LHCN-M2 (cell line): ENCODE measurements at regions not wholly inside any gene's neighbourhood (a gene's known extent, or its start where the extent isn't known, plus 50 kb on each side); places are given as distances from the start of the nearest gene placed in this dataset.
"Not testable (repeated sequence)": the region's sequence is repeated elsewhere in the genome, so short reads cannot be mapped to it uniquely, and the experiment has no call there.

ENCODE experiments used
- DNase-seq: peaks from one replicate; pipeline ENCODE4 v3.0.0-alpha.2; 2012; ENCODE audit warnings: low read depth

DNA sequence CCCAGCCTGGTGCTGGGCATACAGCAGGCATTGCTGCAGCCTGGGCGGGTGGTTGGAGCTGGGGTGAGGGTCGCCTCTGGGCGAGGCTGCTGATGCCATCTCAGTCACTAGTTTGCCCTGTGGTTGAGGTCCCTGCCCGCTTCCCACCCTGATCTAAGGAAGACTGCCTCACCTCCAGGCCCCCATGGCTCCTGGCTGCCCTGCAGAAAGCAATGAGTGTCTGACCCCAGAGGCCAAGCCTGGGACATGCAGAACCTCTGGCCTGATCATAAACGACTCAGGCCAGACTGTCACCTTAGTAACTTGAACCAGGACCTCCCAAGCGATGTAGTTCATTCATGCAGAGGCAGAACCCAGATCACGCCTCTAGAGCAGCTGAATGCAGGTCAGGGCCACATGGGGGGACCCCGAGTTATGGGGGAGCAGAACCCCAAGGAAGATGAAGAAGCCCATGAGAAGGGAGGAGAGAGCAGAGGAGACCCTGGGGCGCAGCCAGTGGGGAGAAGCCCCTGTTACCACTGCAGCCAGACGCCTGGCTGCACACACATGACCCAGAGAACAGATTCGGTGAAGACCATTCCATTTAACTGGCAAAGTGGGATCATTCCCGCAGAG, 213.9 kb downstream of the TBC1D2B start:
- no peak for DNase-seq

DNA sequence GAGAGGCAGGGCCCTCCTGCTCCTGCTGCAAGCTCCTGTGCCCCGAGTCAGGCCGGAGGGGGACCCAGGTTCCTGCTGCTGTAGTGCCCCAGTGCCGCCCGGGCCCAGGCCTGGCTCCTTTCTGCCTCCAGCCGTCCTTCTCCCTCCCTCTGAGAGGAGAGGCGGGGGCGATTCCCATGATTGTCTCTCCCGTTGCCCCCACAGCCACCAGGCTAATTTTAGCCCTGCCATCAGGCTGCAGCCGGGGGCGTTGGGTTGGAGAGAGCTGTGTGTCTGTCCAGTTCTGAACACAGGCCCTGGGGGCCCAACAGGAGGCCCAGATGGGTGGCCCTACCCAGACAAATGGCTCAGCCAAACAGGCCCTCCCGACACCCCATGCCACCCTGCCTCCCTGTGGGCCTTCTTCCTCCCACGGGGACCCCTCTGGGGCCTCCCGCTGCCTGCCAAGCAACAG, 214.8 kb downstream of the TBC1D2B start:
- no peak for DNase-seq

DNA sequence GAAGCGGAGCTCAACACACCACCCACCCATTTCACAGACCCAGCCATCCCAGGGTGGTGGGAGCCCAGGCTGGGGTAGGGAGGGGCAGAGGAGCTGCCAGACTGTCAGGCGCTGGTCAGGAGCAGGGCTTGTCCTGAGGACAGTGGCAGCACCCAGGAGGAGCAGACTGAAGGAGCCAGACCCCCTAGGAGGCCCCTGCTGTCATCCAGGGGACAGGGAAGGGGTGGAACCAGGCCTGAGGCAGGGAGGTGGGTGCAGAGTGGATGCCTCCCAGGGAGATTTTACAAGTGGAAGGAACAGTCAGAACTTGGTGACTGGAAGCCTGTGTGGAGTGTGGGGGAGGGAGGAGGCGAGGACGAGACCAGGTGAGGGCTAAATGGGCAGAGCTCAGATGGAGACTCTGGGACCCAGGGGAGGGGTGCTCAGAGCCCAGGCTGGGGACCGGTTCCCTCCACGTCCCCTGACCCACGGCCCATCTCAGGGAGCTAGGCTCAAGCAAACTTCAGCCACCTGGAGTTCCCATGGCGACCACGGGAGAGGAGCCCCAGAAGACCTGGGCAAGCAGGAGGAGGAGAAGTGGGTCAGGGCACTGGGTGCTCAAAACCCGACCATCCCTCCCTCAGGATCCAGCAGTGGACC, 215.4 kb downstream of the TBC1D2B start:
- DNase-seq = not testable (repeated sequence)

DNA sequence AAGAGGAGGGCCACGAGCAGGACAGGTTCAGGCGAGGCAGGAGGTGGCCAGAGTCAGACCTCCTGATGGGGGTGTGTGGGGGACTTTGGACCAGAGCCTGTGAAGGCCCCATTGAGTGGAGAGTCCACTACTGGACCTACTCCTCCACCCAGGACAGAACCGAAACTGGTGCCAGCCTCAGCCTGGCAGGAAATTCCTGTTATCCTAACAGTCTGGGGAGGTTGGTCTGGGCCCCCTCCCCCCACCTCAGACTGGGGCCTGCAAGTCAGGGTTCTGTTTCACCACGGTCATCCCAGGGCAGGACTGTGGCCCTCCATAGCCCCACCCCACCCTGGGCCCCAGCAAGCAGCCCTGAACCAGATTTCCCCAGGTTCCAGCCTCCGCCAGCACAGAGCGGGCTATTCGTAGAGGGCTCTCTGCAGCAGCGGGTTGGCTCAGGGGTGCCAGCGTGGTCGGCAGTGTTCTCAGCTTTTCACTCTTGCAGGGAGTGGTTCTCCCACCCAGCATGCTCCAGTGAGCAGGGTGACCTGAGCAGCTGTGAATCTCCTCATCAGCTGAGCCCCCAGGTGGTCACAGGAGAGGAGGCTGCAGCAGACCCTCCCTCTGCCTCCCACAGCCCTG, 217.3 kb downstream of the TBC1D2B start:
- no peak for DNase-seq

DNA sequence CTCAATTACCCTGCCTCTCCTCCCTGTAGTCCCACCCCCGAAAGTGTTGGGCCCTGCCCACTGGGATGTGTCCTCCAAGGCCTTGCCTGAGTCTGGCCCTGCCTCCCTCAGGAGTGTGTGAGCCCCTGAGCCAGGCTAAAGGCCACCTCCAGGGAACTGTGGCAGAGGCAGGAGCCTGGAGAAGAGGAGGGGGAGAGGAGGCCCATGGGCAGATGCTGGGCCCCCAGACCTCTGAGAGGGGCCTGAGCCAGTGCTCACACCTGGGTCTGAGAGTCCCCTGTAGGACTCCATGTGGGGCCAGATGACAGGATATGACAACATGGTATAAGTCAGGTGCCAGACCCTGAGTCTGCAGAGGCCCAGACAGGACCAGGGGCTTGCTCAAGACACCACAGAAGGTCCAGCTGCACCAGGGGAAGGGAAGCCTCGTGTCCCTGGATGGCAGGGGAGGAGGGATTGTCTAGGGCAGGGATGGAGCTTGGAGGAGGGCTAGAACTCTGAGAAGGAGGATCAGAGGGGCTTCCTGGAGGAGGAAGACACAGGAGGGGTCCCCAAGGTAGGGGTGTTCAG, 217.9 kb downstream of the TBC1D2B start:
- DNase-seq = no peak

DNA sequence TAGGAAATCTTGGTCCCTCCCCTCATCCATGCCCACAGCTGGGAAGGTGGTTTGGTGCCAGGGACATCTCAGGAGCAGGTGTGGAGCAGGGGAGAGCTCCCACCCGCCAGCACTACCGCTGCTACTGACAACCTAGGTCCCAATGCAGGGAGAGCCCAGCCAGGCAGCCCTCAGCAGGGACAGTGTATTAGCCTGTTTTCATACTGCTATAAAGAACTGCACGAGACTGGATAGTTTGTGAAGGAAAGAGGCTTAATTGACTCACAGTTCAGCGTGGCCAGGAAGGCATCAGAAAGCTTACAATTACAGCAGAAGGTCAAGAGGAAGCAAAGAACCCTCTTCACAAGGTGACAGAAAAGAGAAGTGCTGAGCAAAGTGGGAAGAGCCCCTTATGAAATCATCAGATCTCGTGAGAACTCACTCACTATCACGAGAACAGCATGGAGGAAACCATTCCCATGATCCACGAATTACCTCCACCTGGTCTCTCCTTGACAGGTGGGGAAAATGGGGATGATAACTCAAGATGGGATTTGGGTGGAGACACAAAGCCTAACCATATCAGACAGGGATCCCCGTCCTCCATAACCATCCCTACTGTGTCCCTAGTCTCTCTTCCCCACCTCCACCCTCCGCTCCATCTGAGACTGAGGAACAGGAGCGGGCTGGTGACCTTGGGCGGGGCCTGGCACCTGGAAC, 218.6 kb downstream of the TBC1D2B start:
- no peak for DNase-seq

DNA sequence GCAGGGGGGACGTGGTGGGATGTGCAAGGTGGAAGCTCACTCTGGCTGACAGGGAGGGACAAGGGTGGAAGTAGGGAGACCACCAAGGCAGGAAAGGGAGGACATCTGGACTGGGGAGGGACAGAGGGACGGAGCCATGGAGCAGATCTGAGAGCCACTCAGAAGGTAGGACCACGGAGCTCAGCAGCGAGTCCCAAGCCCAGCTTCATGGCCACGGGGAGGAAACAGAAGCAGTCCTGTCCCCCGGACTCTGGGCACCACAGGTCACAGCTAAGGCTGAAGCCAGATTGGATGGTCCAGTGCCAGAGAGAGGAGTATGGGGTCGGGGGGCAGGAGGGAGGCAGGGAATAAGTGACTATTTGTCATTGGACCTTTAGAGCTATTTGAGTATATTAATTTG, 220.1 kb downstream of the TBC1D2B start:
- DNase-seq = no peak

DNA sequence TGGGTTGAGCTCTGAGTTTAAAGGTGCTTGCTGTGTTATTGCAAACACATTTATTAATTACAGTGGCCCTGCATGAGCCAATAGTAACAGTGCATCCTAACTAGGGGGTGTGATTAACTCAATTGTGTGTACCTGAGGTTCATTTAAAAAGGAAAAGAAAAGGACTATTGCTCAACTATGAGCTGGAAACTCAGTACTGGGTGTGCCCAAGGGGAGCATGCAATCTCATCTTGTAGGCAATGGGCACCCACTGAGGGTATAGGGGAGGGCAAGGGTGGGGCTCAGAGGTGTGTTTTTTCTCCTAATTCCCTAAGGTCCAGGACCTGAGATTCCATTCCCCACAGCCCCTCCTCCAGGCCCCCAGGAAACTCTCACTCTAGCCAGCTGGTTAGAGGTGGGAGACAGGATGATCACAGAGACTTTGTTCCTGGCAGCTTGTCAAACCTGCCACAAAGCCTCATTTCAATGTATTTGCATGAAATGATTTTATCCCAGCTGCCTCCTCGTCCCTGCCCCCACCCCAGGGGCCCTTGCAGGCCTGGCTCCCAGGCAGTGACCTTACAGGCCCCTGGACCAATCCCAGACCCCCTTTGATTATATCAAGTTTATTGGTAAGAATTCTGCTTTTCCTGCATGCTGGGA, 220.7 kb downstream of the TBC1D2B start:
- no peak for DNase-seq

DNA sequence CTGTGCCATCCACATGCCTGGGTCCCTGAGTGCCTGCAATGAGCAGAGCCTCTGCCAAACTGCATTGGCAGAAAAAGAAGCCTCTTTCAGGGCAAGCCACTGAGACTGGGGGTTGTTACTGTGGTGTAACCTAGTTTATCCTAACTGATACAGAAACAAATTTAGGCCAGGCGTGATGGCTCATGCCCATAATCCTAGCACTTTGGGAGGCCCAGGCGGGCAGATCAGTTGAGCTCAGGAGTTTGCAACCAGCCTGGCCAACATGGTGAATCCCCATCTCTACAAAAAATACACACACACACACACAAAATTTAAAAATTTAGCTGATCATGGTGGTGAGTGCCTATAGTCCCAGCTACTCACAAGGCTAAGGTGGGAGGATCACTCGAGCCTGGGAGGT, 221.6 kb downstream of the TBC1D2B start:
- DNase-seq = no peak

DNA sequence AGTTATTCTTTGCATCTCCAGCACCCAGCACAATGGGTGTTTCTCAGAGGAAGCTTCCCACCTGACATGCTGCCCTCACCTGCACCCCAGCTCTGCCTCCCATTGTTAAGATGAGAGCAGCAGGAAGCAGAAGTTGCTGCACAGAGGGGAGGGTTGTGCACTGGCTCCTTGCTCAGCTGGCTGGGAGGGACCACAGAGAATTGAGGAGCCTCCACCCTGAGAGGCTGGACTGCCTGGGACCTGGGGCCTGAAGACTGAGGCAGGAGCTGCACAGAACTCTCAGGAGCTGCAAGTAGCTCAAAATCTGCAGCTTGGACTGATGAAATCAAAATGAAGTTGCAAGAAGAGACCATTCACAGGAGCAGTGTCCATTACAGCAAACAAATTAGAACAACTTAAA, 222.3 kb upstream of the LINGO1 start:
- no peak for DNase-seq

DNA sequence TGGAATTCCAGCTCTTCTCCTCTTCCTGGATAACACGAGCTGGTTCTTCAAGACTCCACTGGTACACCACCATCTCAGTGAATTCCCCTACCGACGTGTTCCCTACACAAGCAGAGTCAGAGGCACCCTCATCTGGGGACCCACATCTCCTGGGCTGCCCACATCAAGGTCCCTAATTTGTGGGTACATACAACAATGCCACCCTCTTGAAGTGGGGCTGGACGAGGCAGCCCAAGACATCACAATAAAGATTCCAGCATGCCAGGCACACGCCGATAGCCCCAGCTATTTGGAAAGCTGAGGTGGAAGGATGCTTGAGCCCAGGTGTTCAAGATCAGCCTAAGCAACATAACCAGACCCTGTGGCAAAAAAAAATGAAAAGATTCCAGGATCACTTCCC, 221.2 kb upstream of the LINGO1 start:
- DNase-seq = no peak

DNA sequence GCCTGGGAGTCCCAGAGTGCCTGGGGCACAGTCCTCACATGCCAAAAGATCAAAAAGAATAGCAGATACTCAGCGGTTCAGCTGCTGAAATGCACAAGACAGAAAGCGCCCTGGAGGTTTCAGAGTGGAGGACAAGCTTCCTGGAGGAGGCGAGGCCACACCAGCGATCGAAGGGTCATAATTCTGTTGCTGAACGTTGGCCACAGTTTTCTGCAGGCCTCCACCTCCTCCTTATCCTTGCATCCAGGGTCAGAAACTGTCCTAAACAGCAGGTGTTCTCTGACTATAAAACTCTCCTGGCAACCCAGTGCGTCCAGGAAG, 220.3 kb upstream of the LINGO1 start:
- no peak for DNase-seq

DNA sequence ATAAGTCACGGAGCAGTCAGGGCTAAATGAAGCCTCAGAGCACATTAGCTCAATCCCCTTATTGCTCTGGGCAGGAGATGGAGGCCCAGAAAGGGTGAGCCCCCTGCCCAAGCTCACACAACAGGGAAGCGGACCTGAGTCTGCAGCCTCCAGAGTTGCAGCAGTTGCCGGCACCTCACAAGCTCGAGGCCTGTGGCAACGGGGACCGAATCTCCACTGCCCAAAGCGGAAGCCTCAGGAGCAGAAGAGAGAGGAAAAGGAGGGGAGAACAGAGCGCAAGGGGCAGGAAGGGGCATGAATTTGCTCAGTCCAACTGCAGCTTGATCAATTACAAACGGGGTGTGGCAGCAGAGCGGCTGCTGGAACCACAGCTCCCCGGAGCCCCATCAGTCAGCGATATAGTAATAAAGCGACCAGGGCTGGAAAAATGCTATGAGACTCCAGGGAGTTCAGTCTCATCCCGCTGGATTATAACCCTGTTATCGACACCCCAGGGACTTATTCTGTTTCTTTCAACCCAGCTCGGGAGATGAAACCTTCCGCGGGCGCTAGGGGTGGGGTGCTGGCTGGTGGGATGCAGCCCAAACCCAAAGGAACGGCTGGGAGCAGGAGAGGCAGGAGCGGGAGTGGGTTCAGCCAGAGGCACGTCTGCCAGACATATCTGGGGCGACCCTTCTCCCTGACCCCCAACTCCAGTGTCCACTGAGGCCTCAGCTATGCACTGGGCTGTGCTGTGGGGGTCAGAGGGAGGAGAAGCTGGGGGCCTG, 219.7 kb upstream of the LINGO1 start:
- DNase-seq = no peak

DNA sequence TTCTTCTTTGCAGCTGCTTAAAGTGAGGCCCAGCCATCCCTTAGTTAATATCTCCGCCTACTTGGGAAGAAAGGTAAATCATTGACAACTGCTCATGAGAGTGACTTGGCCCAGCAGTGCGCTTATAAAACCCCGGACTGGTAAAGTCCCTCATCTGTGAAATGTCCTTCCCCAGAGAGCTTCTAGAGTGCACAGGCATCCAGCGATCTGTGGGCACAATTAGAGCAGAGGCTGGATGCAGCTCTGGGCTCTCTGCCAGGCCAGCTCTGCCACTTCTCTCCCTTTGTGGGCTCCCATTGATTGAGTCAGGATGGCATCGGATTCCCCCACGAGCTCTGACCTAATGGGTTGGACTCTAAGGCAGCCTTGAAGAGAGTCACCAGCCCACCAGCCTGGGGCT, 219.0 kb upstream of the LINGO1 start:
- peak; percentile 45 for DNase-seq

DNA sequence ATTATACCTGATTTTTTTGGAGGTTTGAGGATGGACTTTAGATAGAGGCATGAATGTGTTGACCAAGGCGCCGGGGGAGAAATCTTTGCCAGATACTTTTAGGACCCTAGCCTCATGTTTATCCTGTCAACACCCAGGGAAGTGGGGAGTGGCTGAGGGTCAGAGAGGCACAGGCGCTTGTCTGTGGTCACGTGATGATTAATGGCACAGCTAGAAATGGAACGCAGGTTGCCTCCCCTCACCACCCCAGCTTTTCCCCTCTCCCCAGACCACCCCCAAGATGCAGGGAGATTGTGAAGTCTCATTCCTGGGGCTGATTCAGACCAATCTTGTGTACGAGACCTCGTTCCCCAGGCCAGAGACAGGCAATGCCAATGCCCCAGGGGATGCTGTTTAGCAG, 218.4 kb upstream of the LINGO1 start:
- no peak for DNase-seq

DNA sequence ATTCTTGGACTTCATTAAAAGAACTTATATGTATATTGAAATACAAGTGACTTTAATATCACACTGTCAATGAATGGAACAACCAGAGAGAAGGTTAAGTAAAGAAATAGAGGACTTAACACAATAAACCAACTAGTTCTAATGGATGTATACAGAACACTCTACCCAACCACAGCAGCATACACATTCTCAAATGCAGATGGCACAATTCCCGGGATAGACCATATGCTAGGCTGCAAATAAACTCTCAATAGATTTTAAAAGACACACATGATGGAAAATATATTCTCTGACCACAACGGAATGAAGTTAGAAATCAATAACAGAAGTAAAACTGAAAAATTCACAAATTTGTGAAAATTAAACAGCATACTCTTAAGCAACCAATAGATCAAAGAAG, 214.3 kb upstream of the LINGO1 start:
- DNase-seq = no peak

DNA sequence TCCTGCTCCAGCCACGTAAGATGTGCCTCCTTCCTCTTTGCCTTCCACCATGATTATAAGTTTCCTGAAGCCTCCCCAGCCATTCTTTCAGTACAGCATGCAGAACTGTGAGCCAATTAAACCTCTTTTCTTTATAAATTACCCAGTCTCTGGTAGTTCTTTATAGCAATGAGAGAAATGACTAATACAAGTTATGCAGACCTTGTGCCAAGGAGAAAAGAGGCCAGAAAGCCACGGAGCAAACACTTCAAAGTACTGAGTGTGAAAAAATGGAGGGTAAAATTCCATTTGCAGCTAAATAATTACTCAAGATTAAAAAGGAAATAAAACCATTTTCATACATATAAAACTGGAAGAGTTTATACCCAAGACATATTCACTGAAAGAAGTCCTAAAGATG, 213.6 kb upstream of the LINGO1 start:
- DNase-seq = no peak

DNA sequence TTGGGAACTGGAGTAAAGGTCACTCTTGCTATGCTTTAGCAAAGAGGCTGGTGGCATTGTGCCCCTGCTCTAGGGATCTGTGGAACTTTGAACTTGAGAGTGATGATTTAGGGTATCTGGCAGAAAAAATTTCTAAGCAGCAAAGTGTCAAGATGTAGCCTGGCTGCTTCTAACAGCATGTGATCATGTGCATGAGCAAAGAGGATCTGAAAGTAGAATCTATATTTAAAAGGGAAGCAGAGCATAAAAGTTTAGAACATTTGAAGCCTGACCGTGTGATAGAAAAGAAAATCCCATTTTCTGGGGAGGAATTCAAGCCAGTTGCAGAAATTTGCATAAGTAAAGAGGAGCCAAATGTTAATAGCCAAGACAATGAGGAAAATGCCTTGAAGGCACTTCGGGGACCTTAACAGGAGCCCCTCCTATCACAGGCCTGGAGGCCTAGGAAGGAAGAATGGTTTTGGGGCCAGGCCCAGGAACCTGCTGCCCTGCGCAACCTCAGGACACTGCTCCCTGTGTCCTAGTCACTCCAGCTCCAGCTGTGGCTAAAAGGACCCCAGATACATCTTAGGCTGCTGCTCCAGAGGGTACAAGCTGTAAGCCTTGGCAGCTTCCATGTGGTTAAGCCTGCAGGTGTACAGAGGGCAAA, 212.2 kb upstream of the LINGO1 start:
- DNase-seq = no peak

DNA sequence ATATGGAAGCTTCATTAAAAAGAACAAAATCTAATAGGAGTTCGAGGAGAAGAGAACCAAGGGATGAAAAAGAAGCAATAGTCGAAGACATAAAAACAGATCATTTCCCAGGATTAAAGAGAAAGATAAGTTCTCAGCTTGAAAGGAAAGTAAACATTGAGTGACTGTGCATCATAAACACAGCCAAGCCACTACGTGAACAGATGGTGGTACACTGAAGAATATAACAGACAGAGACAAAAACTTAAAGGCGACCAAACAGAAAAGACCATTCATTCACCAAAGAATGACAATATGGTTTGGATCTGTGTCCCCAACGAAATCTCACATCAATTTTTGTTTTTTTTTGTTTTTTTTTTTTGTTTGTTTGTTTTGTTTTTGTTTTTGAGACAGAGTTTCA, 210.8 kb upstream of the LINGO1 start:
- no peak for DNase-seq

DNA sequence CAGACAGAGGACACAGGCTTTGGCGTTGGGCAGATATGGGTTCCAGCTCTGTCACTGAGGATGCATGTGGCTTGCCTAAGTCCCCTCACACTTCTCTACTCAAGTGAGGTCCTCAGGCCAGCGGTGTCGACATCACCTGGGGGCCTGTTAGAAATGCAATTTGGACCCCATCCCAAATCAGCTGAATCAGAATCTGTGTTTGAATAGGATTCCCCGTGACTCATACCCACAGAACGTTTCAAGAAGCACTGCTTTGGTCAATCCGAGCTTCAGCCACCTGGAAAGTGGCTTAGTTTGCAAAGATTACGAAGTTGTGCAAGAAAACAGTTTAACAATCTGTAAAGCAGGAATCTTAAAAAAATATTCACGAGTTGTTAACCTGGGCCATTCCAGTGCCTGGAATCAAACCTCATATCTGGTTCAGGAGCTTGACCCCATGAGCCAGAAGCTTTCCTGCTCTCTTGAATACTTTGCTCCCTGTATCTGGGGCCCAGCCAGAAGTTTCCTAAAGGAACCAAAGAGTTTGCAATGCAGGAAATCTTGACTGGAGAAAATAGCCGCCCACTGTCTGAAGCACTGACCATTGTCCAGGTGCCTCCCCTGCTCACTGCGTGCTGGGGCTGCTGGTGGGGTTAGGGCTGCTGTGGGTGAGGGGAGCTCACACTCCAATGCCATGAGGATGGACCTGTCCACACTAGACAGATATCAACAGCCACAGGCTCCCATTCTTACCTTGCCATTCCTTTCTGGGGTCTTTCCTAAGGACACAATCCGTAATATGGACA, 208.5 kb upstream of the LINGO1 start:
- peak; percentile 12 for DNase-seq
